Hypothalamus (tissue), 51 donors: ENCODE measurements at regions not wholly inside any gene's neighbourhood (a gene's known extent, or its start where the extent isn't known, plus 50 kb on each side); places are given as distances from the start of the nearest gene placed in this dataset.
"Not testable (repeated sequence)": the region's sequence is repeated elsewhere in the genome, so short reads cannot be mapped to it uniquely, and the experiment has no call there.

ENCODE experiments used
- DNase-seq, 51 donors: peaks; one replicate each; lab custom pipeline; 2025; lab: John Stamatoyannopoulos, UW

DNA sequence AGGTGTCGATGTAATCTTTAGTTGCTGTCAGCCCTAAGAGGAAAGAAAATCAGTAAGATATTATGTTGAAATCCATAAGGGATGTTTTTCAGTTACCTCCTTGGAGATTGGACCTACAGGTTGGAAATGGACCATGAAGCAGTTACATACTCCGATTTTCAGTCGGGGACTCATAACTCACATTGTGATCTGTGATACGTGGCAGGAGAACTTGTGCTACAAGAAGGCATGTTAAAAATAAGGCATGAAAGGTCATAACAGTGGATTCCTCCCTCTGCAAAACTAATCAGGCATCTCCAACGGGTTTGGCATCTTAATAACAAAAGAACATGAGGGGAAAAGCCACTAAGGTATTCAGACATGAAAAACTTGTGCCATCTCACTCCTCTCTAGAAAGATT lies 111.2 kb upstream of the CACHD1 start:
- DNase-seq = no peak

DNA sequence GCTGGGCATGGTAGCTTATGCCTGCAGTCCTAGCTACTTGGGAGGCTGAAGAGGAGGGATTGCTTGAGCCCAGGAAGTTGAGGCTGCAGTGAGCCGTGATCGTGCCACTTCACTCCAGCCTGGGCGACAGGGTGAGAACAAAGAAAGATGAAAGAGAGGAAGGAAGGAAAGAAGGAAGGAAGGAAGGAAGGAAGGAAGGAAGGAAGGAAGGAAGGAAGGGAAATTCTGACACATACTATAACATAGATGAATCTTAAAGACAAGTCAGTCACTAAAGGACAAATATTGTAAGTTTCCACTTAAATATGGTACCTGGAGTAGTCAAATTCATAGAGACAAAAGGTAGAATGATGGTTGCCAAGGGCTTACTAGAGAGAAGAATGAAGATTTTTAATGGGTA lies 108.0 kb upstream of the CACHD1 start:
- DNase-seq = no peak

DNA sequence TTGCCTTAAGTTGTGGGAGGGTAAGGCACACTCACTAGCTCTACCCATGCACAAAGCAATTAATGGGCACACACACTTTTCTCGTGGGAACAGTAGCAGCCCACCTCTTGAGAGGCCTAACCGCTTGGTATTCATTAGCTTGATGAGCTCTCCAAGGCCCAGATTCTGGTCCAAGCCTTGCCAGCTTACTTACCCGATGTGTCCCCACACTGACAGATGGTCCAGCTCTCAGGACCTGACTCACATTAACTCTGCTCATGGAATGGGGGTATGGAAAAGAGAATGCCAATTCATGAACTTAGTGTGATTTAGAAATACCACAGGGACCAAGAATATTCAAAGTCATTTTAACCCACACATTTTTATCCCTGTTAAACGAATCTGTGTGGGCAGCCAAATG lies 106.8 kb upstream of the CACHD1 start:
- DNase-seq = peak in 2 of 51 donors; percentile 3 to 11

DNA sequence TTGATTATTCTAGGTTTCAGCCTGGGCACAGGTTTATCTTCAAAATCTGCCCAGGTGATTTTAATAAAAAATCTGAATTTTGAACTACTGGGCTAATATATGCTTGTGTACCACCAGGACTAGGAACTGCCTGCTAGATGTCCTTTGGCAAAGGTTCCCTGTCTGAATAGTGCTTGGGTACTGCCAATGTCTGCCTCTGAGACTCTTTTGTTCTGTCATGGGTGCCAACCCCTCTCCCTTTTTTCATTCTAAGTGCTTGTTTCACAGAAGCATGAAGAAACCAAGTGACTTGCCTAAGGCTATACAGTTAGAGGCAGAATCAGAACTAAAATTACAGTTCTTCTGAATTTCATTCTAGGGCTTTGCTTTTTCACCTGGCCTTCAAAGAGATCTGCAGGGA lies 106.3 kb upstream of the CACHD1 start:
- DNase-seq = peak in 9 of 51 donors; percentile 4 to 53 (median 8)

DNA sequence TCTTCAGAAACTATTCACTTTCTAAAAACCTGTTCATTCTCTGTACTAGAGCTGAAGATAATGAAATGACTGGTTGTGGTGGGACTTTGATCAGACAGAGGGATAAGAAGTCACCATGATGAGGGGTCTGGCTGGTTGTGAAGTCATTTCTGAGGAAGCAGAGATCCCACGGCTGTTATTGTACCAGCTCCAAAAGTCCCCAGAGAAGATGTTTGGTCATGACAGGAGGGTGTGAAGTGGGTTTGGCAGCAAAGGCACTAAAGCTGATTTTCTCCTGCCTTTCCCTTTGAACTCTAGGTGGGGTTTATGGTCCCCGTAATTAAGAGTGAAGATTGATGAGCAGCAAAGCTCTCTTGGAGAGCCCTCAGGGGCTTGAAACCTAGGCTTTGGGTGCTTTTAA lies 103.1 kb upstream of the CACHD1 start:
- DNase-seq = no peak

DNA sequence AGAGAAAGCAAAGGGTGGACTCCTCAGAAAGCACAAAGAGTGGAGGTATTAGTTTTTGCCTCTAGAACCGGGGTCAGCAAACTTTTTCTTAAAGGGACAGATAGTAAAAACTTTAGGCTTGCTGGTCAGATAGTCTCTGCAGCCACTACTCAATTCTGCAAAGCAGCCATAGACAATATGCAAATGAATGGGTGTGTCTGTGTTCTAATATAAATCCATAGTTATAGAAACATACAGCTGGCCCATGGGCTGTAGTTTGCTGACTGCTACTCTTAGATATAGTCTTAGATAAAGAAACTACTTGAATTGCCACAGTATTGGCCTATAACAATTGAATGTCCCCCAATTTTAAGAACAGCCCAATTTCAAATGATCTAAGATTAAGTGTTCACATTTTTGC lies 101.6 kb upstream of the CACHD1 start:
- DNase-seq = no peak

DNA sequence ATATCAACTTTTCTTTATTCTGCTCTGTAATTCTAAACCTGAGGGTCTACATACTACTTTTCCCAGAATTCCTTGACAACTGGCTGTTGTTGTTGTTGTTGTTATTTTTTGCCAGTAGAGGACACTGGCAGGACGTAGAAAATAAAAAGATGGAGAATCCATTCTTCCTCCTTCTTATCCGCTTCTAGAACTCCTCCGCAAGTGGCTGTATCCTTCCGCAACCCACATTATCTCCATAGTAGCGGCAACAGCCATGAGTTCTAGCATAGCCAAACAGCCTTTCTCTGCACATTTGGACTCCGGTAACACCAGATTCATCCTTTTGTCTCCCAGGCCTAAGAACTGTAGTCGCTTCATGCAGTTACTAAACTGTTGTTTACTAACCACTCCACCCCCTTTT lies 91.1 kb upstream of the CACHD1 start:
- DNase-seq = no peak

DNA sequence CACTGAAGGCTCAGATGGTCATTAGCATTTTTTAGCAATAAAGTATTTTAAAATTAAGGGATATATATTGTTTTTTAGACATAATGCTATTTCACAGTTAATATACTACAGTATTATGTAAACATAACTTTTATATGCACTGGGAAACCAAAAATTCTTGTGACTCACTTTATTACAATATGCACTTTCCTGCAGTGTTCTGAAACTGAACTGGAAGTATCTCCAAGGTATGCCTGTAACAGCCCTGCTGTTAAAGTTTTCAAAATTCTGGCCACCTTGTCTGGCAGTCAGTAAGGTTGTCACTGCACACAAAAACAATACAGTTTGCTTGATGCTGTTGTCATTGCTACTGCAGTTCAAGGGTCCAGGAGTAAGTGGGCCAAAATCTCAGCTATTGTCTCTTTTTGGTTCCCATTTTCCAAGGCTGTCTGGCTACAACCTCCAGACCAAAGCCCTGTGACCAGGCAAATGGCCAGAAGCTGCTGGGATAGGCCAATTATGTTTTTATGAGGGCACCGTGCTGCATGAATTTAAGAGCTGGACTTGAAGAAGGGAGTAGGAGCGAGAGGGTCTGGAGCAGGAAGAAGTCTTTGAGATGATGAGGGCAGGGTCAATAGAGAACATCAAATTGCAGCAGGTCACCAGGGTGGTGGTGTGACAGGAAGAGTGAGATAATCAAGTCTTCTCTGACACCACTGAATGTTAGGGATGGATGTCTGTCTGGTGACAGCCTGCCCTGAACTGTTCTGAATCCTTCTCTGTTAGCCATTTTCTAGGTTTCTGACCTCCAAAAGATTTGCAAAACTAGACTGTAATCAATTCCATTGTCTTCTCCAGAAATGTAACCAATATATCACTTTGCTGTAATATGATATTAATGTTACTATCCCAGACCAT lies 82.3 kb upstream of the CACHD1 start:
- peak in 3 of 51 donors; percentile 0 to 6 (median 1) for DNase-seq

DNA sequence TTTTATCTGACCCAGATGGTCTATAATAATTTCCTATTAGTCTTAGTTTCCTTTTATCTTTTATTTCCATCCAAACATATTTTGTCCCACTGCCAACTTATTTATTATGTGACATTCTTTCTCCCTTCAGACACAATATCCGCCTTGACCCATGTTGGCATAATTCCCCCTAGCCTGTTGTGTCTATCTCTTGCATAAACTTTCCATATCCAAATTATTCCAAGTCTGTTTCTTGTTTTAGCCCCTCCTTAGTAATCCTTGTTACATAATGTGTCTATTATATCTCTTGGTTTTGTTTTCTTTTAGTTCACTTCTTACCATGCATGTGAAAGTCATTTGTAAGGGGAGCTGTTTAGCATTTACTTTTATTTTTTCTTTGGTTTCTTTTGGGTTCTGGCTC lies 81.6 kb upstream of the CACHD1 start:
- no peak for DNase-seq

DNA sequence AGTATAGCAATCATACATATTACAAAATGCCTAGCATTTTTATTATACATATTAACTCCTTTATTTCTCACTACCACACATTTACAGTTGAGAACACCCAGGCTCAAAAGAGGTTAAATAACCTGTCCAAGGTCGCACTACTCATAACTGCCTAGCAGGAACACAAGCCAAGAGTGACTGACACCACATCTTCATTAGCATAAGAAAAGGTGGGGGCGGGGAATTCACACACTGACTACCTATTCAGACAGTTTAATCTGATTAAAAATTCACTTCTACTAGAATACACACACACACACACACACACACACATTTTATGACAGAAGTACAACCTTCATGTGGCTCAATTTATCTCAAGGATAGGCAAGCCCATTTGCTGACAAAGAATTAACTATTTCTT lies 77.8 kb upstream of the CACHD1 start:
- no peak for DNase-seq

DNA sequence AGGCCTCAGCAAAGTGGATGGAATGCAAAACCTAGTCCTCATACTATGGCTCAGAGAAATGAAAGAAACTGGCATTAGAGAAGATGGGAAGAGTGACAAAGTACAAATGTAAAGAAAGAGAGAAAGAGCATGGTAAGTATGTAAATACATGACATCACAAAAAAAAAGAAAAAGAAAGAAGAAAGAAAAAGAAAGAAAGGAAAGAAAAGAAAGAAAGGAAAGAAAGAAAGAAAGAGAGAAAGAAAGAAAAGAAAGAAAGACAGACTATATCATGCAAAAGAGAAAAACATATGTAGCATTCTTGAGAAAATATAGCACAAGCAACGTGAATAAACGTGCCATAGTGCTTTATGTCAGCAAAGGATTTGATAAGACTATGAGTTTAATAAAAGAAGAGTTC lies 76.1 kb upstream of the CACHD1 start:
- DNase-seq = no peak

DNA sequence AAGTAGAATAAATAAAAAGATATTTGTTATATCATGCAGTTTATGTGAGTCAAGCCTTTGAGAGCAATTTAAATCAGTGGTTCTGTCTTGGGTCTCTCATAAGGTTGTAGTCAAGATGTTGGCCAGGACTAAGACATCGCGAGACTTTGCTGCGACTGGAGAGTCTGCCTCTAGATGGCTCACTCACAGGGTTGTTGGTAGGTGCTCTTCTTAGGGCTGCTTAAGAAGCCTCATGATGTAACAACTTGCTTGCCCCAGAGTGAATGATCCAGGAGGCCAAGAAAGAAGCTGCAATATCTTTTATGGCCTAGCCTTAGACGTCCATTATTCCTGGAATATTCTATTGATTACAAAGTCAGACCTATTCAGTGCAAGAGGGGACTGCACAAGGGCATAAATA lies 73.1 kb upstream of the CACHD1 start:
- no peak for DNase-seq

DNA sequence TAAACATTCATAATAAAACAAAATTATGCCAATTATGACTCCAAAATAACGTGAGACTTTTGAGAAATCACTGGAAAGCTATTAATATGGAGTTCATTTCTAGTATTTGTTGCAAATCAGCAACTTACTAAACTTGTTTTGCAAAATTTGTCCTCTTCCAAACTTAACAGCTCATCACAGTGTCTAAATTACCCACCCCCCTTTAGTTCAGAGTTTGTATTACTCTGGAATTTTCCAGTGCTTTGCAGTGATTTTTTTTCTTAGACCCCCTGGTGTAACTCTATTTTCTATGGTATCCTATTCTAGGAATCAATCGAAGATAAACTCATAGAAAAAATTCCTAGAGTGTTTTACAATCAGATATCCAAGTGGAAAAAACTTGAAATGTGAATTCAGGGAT lies 72.4 kb upstream of the CACHD1 start:
- no peak for DNase-seq

DNA sequence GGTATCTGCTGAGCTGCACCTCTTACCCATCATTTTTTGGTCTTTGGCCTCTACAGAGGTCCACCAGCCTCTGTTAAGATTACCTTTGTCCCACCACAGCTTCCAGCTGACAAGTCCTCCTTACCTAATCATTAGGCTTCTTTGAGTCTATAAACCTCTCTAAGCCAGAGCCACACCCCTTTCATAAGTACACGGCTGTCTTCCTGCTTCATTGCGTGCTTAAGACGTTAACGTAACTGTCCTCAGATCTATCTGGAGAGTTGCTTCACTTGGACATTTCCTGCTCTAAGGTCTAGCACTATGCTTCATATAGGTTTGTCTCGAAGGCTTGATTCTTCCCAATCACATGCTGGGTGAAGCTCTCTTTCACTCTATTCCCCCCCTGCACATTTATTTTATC lies 71.0 kb upstream of the CACHD1 start:
- DNase-seq = no peak

DNA sequence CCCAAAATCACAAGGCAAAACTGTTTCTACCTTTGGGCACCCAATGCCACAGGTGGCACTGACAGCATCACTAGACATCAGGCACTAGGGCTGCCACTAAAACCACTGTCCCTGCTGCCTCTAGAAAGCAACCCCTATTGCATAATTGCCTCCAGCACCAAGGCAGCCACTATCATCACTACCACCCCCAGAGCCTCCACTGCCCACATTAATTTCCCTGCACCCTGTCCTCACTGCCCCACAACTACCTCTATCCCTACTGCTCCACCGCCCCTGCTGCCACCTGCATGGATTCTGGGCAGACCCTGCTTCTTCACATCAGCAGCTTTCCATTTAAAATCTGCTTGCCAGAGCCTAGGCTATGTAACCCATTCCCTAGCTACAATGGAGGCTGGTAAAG lies 68.6 kb upstream of the CACHD1 start:
- no peak for DNase-seq

DNA sequence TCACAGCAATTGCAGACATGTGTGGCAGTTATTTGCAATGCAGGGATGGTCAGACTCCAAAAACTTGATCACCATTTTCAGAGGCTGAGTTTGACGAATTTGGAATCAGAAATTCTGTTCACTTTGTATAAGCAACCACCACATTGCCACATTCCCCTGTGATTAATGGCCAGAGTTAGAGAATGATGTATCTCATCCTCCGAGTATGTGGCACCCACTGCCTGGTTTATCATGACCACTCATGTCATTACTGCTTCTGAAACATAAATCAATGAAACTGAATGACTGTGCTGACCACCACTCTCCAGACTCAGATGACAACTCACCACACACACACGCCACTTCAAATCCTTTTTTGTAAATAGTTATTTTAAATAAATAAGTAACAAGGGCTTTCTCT lies 66.6 kb upstream of the CACHD1 start:
- no peak for DNase-seq

DNA sequence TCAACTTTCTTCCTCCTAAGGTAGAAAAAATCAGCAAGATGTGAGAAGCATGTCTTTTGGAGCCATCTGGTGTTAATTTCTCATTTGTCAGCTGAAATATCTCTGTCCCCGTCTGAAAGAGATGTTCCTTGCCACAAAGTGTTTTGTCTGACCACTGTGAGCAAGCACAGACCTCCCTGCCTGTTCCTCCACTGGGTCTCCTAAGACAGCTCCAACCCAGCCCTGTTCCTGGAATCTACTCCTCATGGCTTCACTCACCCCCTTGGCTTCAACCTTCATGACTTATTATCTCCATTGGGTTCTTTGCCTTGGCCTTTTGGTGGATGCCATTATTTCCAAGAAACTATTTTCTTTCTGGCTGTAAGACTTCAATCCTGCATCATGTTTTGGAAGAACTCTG lies 65.7 kb upstream of the CACHD1 start:
- DNase-seq = no peak

DNA sequence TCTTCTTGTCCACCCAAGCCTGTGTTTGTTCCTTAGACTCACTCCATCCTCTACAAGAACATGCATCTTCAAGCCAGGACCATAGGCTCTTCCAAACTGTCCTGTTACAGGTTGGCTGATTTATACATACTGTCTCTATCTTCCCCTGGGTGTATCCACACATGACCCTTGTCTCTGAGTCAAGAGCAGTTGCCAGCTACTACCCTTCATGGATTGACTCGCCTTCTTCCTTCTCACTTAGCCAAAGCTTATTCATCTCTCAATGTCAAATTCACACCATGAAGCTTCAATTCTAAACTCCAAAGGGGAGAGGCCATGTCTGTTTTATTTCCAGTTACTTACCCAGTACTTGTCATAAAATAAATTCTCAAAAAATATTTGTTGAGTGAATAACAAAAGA lies 64.1 kb upstream of the CACHD1 start:
- no peak for DNase-seq

DNA sequence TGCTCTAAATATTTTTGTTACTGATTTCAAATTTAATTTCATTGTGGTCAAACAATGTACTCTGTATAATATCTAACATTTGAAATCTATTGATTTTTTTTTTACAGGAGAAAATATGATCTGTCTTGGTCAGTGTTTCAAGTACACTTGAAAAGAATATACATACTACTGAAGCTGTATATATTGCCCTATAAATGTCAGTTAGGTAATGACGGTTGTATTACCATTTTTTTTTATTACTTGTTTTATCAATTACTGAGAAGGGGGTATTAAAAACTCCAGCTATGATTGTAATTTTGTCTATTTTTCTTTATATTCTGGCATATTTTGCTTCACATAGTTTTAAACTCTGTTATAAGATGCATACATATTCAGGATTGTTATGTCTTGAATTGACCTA lies 59.7 kb upstream of the CACHD1 start:
- DNase-seq = no peak

DNA sequence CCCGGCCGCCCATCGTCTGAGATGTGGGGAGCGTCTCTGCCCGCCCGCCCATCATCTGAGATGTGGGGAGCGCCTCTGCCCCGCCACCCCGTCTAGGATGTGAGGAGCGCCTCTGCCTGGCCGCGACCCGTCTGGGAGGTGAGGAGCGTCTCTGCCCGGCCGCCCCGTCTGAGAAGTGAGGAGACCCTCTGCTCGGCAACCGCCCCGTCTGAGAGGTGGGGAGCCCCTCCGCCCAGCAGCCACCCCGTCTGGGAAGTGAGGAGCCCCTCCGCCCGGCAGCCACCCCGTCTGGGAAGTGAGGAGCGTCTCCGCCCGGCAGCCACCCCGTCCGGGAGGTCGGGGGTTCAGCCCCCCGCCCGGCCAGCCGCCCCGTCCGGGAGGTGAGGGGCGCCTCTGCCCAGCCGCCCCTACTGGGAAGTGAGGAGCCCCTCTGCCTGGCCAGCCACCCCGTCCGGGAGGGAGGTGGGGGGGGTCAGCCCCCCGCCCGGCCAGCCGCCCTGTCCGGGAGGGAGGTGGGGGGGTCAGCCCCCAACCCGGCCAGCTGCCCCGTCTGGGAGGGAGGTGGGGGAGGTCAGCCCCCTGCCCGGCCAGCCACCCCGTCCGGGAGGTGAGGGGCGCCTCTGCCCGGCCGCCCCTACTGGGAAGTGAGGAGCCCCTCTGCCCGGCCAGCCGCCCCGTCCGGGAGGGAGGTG lies 54.9 kb upstream of the CACHD1 start:
- DNase-seq = not testable (repeated sequence)

DNA sequence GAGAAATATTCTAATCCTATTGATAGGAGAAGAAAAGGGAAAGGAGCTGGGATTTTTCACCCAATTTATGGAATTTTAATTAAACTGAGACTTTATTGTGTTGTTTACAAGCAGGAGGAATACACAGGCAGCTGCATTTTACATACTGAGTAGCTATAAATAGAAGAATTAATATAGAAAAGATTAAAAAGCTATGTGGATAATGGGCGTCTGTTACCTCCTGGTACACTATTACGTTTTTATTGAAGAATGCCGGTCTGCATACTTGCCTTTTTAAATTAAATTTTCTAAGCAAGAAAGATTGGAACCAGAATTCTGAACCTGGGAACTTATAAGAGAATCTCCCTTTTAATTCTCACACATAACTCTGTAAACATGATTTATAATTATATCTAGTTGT lies 52.1 kb upstream of the CACHD1 start:
- no peak for DNase-seq
